HG03460 (cell line): ENCODE measurements at regions not wholly inside any gene's neighbourhood (a gene's known extent, or its start where the extent isn't known, plus 50 kb on each side); places are given as distances from the start of the nearest gene placed in this dataset.

Experiments used
- ATAC-seq: cut with Tn5 transposase; IDR thresholded peaks from one replicate; pipeline ENCODE4 v1.9.1; 2021; ENCODE audit not compliant: unreplicated experiment

DNA sequence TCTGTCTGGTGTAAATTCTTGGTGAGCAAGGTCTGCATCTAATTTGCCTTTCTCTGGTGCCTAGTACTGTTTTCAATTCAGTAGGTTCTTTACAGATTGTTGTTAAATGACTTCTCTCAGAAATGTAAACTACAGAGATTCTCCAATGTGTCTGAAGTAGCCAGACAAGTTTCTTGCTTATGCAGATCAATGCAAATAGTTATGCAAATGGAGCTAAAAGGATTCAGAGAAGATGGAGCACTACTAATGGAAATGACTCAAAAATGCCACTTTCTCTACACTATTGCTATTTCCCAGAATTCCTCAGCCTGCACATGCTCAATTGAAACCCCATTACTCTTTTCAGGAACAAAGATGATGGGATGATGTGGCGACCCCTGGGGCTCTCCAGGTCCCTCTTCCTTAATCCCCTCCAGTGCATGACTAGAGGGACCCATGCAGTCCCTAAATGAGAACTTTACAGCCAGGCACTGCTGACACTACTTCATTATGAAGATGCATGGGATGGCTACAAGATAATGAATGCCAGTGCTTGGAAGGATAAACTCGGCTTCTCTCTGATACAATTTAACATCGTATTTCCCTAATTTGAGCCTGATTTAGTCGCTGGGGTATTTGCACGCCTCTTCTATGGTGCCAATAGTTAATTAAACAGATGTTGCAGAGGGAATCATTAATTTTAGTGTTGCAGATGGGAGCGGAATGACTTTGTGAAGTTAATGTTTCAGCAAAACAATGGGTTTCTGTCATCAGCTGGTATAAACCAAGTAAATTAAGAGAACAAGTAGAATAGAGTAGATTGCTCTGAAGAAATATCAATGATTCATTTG is 753.2 kb downstream of the TLR4 start:
- ATAC-seq: no peak

DNA sequence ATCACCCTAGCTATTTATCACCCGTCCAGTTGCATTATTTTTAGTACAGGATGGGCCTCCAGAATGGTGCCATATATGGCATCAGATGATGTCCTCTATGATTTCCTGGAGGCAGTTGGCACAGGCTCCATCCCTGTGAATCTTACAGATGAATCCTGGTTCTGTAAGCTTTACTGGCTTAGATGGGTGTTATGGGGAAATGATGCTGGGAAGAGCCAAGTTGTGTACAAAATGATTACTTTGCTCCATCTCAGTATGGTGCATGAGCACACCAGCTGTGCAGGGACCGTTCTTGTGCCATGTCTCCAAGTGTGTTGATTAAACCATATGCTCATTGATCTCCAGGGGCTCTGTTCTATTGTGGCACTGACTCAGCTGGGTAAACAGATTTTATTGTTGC is 755.7 kb downstream of the TLR4 start:
- no peak for ATAC-seq

DNA sequence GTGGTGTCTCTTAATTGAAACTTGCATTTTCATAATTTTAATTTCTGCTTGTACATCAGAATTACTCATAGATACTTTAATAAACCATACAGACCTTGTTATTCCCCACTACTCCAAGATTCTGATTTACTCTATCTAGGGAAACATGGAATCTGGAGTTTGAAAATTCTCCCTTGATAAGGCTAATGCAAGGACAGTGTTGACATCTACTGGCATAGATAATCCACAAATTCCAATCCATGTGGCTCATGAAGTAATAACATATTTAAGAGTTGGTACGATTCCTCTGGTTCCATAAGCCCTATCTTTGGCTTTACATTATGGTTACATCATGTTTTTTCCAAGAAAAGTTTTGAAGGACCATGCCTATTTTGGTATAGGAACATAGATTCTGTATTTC is 759.2 kb downstream of the TLR4 start:
- ATAC-seq: no peak

DNA sequence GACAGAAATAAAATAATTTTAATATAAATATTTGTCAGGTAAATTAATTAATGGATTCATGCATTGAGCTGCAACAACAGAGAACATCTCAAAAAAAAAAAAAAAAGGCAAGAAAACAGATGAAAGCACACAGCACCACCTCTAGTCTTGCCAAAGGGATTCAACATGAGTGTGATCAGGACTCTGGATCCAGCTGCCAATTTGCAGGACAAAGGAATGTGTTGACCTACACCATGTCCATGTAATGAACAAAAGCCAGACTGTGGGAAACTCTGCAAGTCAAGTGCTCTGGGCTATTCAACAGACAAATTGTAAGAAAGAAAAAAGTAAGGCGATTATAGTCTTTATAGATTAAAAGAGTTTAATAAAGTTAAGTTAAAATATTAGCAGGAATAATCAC is 769.3 kb downstream of the TLR4 start:
- ATAC-seq: no peak

DNA sequence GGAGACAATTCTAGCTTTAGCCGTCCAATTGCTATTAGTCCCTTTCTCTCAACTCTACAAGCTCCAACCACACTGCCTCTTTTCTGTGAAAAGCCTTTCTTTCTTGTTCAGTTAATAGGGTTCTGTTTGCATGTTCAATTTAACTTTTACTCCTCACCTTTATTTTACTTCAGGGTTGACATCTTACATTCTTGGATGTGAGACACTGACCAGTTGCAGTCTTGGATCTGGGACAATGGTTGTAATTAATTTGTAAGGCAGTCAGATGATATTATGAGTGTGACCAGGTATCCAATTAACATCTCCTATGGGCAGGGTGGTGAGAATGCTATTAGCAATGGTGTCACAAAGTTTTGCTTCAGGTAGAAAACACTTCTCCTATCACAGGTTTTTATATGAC is 774.5 kb downstream of the TLR4 start:
- no peak for ATAC-seq

DNA sequence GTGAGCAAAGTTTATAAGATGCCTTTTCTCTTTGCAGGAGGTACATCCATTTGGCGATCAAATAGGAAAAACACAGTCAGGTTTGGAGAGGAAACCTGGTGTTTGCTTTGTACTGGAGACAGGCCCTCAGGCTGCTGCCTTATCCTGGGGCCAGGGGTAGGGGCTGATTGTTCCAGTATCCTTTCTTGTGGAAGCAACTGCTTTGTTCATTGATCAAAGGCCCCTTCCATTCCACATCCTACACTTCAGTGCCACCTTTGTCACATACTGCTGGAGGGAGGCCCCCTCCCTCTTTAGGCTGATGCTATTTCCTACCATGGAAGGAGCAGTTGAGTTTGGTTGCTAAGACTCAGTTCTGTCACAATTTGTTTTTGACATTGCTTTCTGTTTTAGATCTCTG is 778.1 kb downstream of the TLR4 start:
- ATAC-seq: no peak

DNA sequence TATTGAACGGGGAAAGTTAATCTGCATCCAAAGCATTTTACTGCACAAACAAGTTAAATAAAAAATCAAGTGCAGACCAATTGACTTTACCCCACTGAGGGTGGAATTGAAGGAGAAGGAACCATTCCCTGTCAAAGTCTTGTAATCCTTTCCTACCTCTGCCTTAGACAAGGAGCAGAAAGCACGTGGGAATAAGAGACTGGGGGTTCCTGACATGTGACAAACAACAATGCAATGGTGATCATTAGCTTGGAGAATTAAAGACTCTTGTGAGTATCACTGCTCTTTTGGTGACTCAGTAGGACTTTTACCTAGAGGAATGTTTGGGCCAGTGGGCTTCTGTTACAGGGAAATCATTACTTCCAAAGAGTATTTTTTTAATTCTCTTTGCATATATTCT is 779.5 kb downstream of the TLR4 start:
- ATAC-seq: no peak

DNA sequence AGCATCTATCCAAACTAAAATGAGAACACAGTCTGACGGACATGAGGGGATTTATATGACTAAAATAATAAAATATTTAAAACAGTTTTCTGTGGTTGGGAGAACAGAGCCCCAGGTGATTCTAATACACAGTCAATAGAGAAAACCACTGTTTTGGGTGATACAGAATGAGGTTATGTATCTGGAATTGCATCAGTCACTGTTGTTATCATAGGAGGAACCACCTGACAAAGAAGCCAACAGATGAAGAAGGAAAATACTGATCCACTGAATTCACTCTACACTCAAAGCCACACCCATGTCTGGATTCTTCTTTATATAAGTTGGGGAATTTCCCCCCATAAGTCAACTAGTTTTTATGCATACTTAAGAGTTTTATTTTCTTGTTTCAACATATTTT is 799.0 kb downstream of the TLR4 start:
- ATAC-seq: no peak

DNA sequence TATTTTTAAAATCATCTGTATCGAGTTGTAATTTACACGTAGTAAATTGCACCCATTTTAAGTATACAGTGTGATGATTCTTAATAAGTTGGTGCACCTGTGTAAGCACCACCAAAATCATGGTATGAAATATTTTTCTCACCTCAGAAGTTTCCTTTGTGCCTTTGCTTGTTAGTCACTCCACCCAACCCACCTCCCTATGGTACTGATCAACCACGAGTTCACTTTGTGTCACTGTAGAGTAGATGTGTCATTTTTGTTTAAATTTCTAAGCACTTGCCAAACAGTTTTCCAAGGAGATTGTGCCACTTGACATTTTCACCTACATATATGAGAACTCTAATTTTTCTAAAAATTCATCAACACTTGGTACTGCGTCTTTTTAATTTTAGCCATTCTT is 806.5 kb downstream of the TLR4 start:
- ATAC-seq: no peak

DNA sequence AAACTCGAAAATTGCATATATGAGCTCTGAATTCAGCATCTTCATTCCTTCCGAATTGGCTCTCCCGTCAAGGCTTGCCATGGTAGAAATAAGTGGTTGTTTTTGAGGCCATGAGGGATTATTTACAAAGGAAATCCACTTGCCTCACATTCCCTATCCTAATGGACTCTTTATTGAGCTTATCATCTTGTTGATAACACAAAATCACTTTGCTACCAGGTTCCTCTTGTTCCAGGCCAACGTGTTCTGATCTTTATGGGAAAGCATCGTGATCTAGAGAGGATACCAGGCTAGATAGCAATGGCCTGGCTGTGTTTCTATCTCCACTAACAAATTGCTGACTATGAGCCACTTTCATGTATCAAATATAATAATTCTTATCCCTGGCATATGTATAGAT is 811.7 kb downstream of the TLR4 start:
- ATAC-seq: no peak

DNA sequence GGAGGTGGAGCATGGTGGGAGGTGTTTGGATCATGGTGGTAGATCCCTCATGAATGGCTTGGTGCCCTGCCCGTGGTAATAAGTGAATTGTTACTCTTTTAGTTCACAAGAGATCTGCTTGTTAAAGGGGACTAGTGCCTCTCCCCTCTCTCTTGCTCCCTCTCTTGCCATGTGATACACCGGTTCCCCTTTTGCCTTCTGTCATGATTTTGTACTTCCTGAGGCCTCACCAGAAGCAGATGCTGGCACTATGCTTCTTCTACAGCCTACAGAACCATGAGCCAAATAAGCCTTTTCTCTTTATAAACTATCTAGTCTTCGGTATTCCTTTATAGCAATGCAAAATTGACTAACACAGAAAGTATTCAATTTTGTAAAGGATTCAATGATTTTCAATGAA is 817.1 kb downstream of the TLR4 start:
- ATAC-seq: no peak

DNA sequence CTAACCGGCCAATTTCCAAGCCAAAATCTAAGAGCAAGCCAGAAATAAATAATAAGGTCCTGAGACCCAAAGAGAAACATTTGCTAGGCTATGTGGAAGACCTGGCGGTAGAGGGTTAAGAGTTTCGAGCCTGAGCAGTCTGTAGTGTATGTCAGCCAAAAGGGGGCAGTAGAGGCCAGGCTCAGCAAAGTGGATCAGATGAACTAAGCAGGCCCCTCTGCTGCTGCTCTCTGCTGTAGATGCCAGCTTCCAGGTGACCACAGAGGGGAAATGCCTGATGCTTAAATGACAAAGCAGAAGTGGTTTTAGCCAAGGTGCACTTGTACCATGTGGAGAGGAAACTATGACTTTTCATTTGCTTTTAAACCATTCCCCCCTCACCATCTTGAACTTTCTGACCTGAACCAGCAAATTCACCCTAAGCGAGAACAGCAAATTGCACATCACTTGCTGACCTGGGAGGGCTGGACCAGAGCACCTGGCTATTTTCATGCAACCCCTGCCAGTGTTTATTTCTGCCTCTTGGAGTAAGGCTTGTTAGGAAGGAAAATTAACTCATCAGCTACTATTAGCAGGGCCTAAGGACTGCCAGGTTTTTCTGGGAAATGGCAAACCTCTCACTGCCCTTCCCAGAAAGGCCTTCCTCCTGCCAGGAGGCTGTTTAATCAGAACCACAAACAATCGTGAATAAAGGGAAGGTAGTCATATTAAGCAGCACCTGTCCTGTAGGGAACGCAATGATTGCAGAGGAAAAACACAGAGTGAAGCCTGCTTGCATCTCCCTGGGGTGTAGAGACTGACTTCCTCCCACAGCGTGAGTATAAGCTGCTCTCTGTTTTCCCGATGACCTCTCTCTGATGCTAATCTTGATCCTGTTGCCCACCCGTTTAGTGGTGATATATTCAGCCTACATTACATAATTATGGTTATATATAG is 818.2 kb downstream of the TLR4 start:
- peak; percentile 93 for ATAC-seq

DNA sequence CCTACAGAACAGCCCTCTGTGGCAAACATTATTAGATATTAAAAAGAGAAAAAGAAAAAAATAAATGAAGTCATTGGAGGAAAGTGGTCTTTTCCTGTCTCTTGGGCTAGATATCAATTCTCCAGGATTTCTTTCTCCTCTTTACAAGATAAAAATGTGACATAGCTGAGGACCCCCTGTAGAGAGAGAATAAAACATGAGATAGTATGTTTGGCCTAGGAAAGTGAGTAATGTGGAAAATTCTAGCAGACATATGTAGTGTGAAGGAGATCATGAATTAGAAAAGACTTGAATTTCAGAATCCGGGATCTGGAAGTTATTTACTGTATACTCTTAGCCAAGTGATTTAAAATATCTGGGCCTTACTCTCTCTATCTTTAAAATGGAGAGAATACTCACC is 823.1 kb downstream of the TLR4 start:
- ATAC-seq: no peak

DNA sequence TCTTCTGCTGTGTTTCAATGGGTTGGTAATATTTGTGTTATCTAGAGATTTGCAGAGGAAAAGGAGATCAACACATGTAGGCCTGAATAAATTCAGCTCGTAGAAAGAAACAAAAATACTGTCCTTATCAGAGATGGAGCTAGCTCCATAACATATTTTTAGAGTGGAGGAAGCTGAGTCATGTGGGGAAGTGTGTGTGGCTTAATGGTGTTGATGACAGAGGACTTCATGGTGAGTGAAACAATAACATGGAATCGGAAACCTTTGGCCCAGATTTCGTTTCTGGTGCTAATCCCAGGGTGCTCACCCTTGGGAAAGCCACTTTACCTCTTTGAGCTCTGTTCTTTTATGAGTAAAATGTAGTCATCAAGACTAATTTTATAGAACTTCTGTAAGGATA is 825.0 kb downstream of the TLR4 start:
- ATAC-seq: peak; percentile 46

DNA sequence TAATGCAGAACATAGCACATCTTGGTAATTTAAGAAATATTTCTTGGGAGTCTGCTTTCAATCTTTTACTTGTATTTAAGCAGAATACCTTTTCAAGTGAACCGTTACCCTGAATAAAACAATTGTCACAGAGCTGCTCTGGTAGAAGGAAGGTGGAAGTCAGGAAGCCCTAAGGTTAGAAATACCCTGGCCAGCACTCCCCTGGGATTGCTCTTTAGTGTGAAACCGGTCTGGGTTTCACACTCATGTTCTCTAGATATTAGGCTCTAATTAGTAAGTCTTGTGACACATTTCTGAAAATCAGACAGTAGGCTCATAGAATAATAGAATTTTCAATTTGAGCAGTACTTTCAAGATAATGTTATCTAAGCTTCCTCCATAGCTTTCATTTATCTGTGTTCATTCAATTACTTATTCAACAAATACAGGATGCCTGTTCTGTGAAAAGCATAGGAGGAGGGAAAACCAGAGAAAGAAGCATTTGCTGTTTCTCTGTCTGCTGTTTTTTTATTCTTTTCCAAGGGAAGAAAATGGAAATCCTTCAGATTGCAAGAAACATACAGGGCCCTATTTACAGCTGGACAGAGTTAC is 825.5 kb downstream of the TLR4 start:
- peak; percentile 89 for ATAC-seq

DNA sequence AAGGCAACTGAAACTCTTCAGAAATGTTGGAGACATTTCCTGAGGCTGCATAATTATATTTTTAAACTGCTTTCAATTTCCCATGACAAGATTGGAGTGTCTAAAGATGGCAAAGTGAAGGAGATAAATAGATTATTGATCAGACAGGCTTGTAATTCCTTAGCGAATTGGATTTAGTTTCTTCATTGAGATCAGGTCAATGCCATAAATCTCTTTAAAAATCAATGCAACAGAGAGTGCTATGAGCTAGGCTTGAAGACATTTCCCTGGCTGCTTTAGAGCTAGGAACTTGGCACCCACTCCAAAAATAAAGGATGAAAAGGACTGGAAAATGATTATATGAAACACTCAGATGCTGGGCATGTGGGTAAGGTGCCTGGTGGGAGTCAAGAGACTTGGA is 828.4 kb downstream of the TLR4 start:
- ATAC-seq: no peak

DNA sequence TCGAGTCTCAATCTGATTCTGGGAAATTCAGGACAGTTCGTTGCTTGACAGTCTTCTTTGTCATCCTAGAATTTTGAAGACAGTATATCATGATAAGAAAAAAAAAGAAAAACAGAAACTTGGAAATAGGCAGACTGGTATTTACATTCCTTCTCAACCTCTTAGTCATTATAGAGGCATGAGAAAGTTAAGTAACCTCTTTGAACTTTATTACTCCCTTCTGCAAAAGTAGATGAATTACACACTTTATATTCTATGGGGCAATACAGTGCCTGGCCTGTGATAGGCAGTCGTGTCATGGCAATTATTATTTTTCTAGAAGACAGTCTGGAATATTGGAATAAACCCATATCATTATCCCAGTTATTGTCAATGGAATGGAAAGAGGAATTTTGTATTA is 828.9 kb downstream of the TLR4 start:
- no peak for ATAC-seq

DNA sequence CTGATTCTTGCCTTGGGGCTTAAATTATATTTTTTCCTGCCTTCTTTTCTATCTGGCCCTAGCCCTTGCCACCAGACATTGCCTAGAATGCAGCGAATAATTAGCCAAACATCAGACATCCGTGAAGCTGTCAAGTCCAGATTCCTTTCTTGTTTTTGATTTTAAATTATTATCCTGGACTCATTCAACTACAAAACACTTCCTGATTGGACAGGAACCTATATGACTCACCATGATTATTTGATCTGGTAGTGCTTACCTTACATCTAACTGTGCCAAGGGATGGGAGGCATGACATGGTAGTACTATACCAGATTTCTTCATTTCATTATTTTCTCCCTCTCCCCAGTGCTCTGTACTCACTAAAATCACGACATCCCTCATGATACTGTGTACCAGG is 829.6 kb downstream of the TLR4 start:
- ATAC-seq: no peak

DNA sequence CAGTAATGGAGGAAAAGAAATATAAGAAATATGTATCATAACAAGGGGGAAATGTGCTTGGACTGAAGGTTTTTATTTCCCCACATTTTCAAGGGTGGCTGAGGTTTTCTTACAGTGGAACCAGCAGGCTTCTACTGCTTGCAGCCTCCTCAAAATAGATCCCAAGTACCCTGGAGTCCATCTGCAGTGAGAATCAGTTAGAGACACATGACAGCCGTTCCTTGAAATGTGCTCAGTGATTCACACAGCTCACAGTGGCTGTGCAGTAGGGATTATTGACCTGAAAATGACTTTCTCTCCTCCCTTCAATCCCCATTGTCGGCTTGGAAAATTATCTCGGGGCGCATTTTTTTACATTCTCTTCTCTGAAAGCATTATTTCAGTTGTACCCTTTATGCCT is 832.0 kb downstream of the TLR4 start:
- no peak for ATAC-seq

DNA sequence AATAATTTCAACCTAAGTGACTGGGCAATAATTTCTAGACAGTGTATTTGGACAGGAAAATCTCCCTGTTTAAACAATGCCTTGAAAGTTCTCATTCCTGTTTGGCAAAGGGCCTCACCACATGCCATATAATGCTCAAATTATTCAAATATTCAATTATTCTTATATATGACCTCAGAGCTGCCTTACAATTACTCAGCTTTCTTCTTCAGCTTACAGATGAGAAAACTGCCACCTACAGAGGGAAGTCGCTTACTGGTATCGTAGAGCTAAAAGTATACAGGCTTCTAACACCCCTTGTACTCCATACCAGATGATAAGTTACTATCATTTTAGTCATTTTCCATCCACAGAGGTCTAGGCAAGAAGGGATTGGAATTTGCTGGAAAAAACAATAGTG is 830.3 kb downstream of the BRINP1 start:
- no peak for ATAC-seq

DNA sequence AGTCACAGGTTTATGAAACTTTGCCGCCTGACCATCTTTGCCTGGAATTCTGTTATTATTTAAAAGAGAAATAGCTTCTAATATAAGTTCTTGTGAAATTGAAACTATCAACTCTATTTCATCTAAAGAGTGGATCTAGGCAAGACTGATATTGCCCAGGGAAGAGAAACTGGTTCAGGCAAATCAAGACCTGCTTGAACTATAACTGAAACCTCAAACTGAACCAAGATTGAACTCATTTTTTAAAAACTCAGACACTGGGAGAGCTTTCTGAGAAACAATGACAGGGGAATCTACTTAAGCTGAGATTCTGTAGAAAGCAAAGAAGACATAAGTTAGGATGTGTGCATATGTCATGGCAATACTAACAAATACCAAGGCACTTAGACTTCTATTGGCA is 815.8 kb downstream of the BRINP1 start:
- ATAC-seq: no peak

DNA sequence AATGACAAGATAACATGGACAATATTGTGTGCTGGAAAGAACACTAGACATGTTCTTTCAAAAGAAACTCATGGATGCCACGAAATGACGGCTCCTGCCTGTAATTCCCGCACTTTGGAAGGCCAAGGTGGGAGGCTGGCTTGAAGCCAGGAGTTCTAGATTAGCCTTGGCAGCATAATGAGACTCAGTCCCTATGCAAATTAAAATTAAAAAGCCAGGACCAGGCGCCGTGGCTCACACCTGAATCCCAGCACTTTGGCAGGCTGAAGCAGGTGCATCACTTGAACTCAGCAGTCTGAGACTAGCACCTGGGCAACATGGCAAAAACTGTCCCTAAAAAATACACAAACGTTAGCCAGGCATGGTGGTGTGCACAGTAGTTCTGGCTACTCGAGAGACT is 814.2 kb downstream of the BRINP1 start:
- no peak for ATAC-seq
